K562 (cell line): ENCODE measurements at regions not wholly inside any gene's neighbourhood (a gene's known extent, or its start where the extent isn't known, plus 50 kb on each side); places are given as distances from the start of the nearest gene placed in this dataset.

Experiments used
- MGA ChIP-seq: fragments of 450-650 bp; IDR thresholded peaks from 2 replicates; pipeline ENCODE4 v1.6.1; 2016; ENCODE audit warnings: mild to moderate bottlenecking, moderate library complexity
- TSHZ1 ChIP-seq: fragments of 250-450 bp; sonication (Bioruptor Pico); IDR thresholded peaks from 2 replicates; pipeline ENCODE4 v1.4.0; 2020; ENCODE audit warnings: mild to moderate bottlenecking, moderate library complexity

- TF ChIP-seq MGA (peak; percentile 21; the same call in 1 of the 2 replicates), TSHZ1 (0 out of 2 replicates have a peak, but pooled peaks have one; percentile 28)
These were observed 218.3 kb upstream of the DTNBP1 start (continued) for GRCh38 chr6:15881150-15881549.
